GM12878 (cell line): ENCODE measurements at regions not wholly inside any gene's neighbourhood (a gene's known extent, or its start where the extent isn't known, plus 50 kb on each side); places are given as distances from the start of the nearest gene placed in this dataset.

ENCODE experiments used
- ATAC-seq: fragments of 200-7000 bp; cut with Tn5 transposase; 3 replicates; pipeline ENCODE4 v1.9.1; 2020; ENCODE audit warnings: mild to moderate bottlenecking, moderate library complexity
- BruUV-seq: library from RNA; stranded (reverse); fragments of 400-500 nt; replicated peaks from 2 replicates; lab custom pipeline; 2021; lab: Mats Ljungman, UMichigan
- CTCF ChIA-PET: fragments of 300-600 bp; sonication (Branson Sonifier 250); formaldehyde crosslinking; extraction: SDS; loops from one replicate; lab custom pipeline; 2021; ENCODE audit warnings: inconsistent platforms; lab: Yijun Ruan, JAX
- POLR2A ChIA-PET: fragments of 350-600 bp; formaldehyde crosslinking; extraction: SDS; loops from one replicate; lab custom pipeline; 2021; ENCODE audit warnings: inconsistent platforms; lab: Charles Lee
- RAD21 ChIA-PET: fragments of 300-600 bp; sonication (Branson Sonifier 250); formaldehyde crosslinking; loops from one replicate; lab custom pipeline; 2023; ENCODE audit warnings: antibody characterized with exemption; ENCODE audit not compliant: unreplicated experiment; lab: Charles Lee
- SMC1A ChIA-PET: fragments of 300-600 bp; sonication (Branson Sonifier 250); formaldehyde crosslinking; loops from one replicate; lab custom pipeline; 2023; ENCODE audit not compliant: unreplicated experiment, uncharacterized antibody; lab: Charles Lee
- DNase-seq: peaks from one replicate; pipeline ENCODE4 v3.0.0-alpha.2; 2011; ENCODE audit warnings: low read depth, low spot score
- FAIRE-seq: peaks from 3 replicates; lab custom pipeline; 2011; peaks lifted over from hg19 to GRCh38; lab: Jason Lieb, UNC
- H2AFZ ChIP-seq: 2 replicates; pipeline ENCODE4 v1.6.0; 2011; ENCODE audit warnings: low read depth, low read length, control low read depth; ENCODE audit not compliant: control insufficient read depth
- H3K27ac ChIP-seq: 2 replicates; pipeline ENCODE4 v1.5.1; 2011; ENCODE audit warnings: control low read depth; ENCODE audit not compliant: control insufficient read depth, insufficient read depth
- H3K27me3 ChIP-seq, 2 experiments: replicated peaks in 1 of 2; 2 replicates each; pipeline versions ENCODE4 v1.6.0 to v1.6.1; 2011; ENCODE audit warnings: low read length in 1 of 2; ENCODE audit not compliant: control insufficient read depth in 2 of 2, insufficient read depth in 2 of 2
- H3K36me3 ChIP-seq, 2 experiments: 2 replicates each; pipeline ENCODE4 v1.5.1; 2011; ENCODE audit warnings: low read length in 1 of 2; ENCODE audit not compliant: control insufficient read depth in 2 of 2, insufficient read depth in 2 of 2
- H3K4me1 ChIP-seq: 2 replicates; pipeline ENCODE4 v1.6.1; 2011; ENCODE audit warnings: mild to moderate bottlenecking, low read length, moderate library complexity, mixed read lengths; ENCODE audit not compliant: control insufficient read depth, insufficient read depth
- H3K4me2 ChIP-seq: 2 replicates; pipeline ENCODE4 v1.6.0; 2011; ENCODE audit warnings: control low read depth; ENCODE audit not compliant: control insufficient read depth, insufficient read depth
- H3K4me3 ChIP-seq: fragments of 200-600 bp; sonication (generic); 2 replicates; pipeline ENCODE4 v1.5.1; 2016
- H3K79me2 ChIP-seq: 2 replicates; pipeline ENCODE4 v1.6.0; 2011; ENCODE audit warnings: low read length; ENCODE audit not compliant: control insufficient read depth, insufficient read depth
- H3K9ac ChIP-seq: 2 replicates; pipeline ENCODE4 v1.8.0; 2011; ENCODE audit warnings: low read length, control low read depth, mixed read lengths; ENCODE audit not compliant: control insufficient read depth, insufficient read depth
- H3K9me3 ChIP-seq: replicated peaks from 3 replicates; pipeline ENCODE4 v1.5.1; 2011; ENCODE audit warnings: mild to moderate bottlenecking, low read length; ENCODE audit not compliant: control insufficient read depth, insufficient read depth
- H4K20me1 ChIP-seq: 2 replicates; pipeline ENCODE4 v1.6.0; 2011; ENCODE audit not compliant: control insufficient read depth, insufficient read depth
- CHD4 ChIP-seq: fragments of 200-600 bp; sonication (generic); IDR thresholded peaks from 2 replicates; pipeline ENCODE4 v1.6.1; 2016; ENCODE audit warnings: mild to moderate bottlenecking
- E4F1 ChIP-seq: fragments of 450-650 bp; IDR thresholded peaks from 2 replicates; pipeline ENCODE4 v1.6.1; 2018; ENCODE audit warnings: borderline replicate concordance, mild to moderate bottlenecking; ENCODE audit not compliant: partially characterized antibody
- FOXM1 ChIP-seq: IDR thresholded peaks from 2 replicates; pipeline ENCODE4 v1.6.1; 2012; ENCODE audit warnings: low read depth, mild to moderate bottlenecking, inconsistent platforms, low read length, moderate library complexity
- HCFC1 ChIP-seq: fragments of 150-350 bp; IDR thresholded peaks from 2 replicates; pipeline ENCODE4 v1.6.1; 2014; ENCODE audit warnings: low read length
- HDAC2 ChIP-seq: fragments of 200-600 bp; sonication (generic); IDR thresholded peaks from 2 replicates; pipeline ENCODE4 v1.6.1; 2017
- KDM1A ChIP-seq: fragments of 200-600 bp; sonication (generic); IDR thresholded peaks from 2 replicates; pipeline ENCODE4 v1.6.1; 2016; ENCODE audit warnings: borderline replicate concordance
- RB1 ChIP-seq: fragments of 450-650 bp; formaldehyde crosslinking; IDR thresholded peaks from 2 replicates; pipeline ENCODE4 v1.6.1; 2017; ENCODE audit warnings: mild to moderate bottlenecking, borderline replicate concordance
- RELA ChIP-seq: fragments of 450-650 bp; IDR thresholded peaks from 2 replicates; pipeline ENCODE4 v1.8.0; 2014; ENCODE audit warnings: borderline replicate concordance; ENCODE audit not compliant: partially characterized antibody
- RFX5 ChIP-seq: IDR thresholded peaks from 2 replicates; pipeline ENCODE4 v1.6.1; 2011; ENCODE audit warnings: low read depth, low read length, improper control_type of control experiment
- ZBTB40 ChIP-seq: fragments of 450-650 bp; IDR thresholded peaks from 2 replicates; pipeline ENCODE4 v1.6.1; 2016; ENCODE audit warnings: mild to moderate bottlenecking, moderate library complexity, borderline replicate concordance
- WGBS: methylation state at CpG from one replicate; pipeline ENCODE4 v1.1.6; 2016; ENCODE audit warnings: low lambda C conversion rate; ENCODE audit not compliant: insufficient replicate concordance, insufficient coverage; ENCODE audit errors: missing lambda C conversion rate; 5-methylcytosine and 5-hydroxymethylcytosine counted together
- in situ Hi-C: fragments of 300-500 bp; cut with MboI; formaldehyde crosslinking; loops from 9 replicates; pipeline ENCODE4 v1.14.3; 2018; ENCODE audit warnings: mixed read lengths
- intact Hi-C: fragments of 100-400 bp; cut with micrococcal nuclease; formaldehyde crosslinking; loops from one replicate; pipeline ENCODE4 v1.14.2; 2022; ENCODE audit not compliant: unreplicated experiment
- TF ChIP-seq, protein P1 (sequence below): fragments of 450-650 bp; formaldehyde crosslinking; IDR thresholded peaks from 2 replicates; pipeline ENCODE4 v1.4.0; 2022; ENCODE audit warnings: mild to moderate bottlenecking, moderate library complexity

GRCh38 chr3:64445944-64446300, 220.7 kb upstream of the PRICKLE2 start:
- H3K36me3 ChIP-seq, result no peaks in the 10 kb centered on the region
- H3K79me2 ChIP-seq, result no peaks in the 10 kb centered on the region
- no peak for FAIRE-seq
- no peak overlapping the region for H3K4me2 ChIP-seq
- WGBS, result 59% methylated on average over 5 of the region's 5 CpGs
- in situ Hi-C loops, result no loop called here
- no peak overlapping the region for H3K9ac ChIP-seq
- intact Hi-C loops, result no loop called here
- H3K4me3 ChIP-seq, result no peak overlapping the region
- RAD21 ChIA-PET, result interaction anchor here (0.8 to 2.1 kb wide), 7 partner anchors 10 to 204 kb away, joined by 3 to 7 read pairs (median 3); no protein-coding TSS in a partner anchor
- H4K20me1 ChIP-seq, result no peaks in the 10 kb centered on the region
- H3K4me1 ChIP-seq, result peaks cover 4% of the 10 kb centered on the region
- H2AFZ ChIP-seq, result no peak overlapping the region
- no TSS peak for BruUV-seq
- no peak for TF ChIP-seq CHD4
- TF ChIP-seq FOXM1, result no peak
- TF ChIP-seq, protein P1, sequence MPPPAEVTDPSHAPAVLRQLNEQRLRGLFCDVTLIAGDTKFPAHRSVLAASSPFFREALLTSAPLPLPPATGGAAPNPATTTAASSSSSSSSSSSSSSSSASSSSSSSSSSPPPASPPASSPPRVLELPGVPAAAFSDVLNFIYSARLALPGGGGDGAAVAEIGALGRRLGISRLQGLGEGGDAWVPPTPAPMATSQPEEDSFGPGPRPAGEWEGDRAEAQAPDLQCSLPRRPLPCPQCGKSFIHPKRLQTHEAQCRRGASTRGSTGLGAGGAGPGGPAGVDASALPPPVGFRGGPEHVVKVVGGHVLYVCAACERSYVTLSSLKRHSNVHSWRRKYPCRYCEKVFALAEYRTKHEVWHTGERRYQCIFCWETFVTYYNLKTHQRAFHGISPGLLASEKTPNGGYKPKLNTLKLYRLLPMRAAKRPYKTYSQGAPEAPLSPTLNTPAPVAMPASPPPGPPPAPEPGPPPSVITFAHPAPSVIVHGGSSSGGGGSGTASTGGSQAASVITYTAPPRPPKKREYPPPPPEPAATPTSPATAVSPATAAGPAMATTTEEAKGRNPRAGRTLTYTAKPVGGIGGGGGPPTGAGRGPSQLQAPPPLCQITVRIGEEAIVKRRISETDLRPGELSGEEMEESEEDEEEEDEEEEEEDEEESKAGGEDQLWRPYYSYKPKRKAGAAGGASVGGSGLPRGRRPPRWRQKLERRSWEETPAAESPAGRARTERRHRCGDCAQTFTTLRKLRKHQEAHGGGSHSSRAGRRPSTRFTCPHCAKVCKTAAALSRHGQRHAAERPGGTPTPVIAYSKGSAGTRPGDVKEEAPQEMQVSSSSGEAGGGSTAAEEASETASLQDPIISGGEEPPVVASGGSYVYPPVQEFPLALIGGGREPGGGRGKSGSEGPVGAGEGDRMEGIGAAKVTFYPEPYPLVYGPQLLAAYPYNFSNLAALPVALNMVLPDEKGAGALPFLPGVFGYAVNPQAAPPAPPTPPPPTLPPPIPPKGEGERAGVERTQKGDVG (CRISPR knock-in tag), result no peak
- TF ChIP-seq RELA, result no peak
- TF ChIP-seq E4F1, result no peak
- TF ChIP-seq KDM1A, result no peak
- no peak for TF ChIP-seq HCFC1
- TF ChIP-seq HDAC2, result no peak
- TF ChIP-seq ZBTB40, result no peak
- no peak for TF ChIP-seq RB1
- TF ChIP-seq RFX5, result no peak
- POLR2A ChIA-PET, result interaction anchor here (0.9 kb wide), 1 partner anchor 18 kb away, joined by 3 read pairs; no protein-coding TSS in a partner anchor
- no peak overlapping the region for H3K27ac ChIP-seq
- DNase-seq, result no peak
- ATAC-seq, result no peak
- H3K27me3 ChIP-seq, result peaks cover 3 to 5% of the 10 kb centered on the region in 2 experiments; a peak in 2 of 4 replicates
- no peaks in the 10 kb centered on the region for H3K9me3 ChIP-seq
- SMC1A ChIA-PET, result interaction anchor here (0.7 to 2.8 kb wide), 9 partner anchors 8 to 222 kb away, joined by 3 to 16 read pairs (median 3); no protein-coding TSS in a partner anchor
- CTCF ChIA-PET, result interaction anchor here (0.8 to 1.9 kb wide), 4 partner anchors 16 to 33 kb away, joined by 3 to 4 read pairs (median 3); no protein-coding TSS in a partner anchor
